ENCODE measurements at regions not wholly inside any gene's neighbourhood (a gene's known extent, or its start where the extent isn't known, plus 50 kb on each side); places are given as distances from the start of the nearest gene placed in this dataset.

- Histone ChIP-seq H3K4me1 (ENCODE audit: control insufficient read depth in 1 of 2, insufficient read depth in 2 of 2, low read depth in 1 of 2, low read length in 1 of 2) (no peaks in the 10 kb centered on the region), H3K4me3 (ENCODE audit: low read depth in 2 of 2, low read length in 1 of 2) (no peak overlapping the region), H2AFZ (ENCODE audit: low read depth) (no peak overlapping the region), H3K9ac (no peak overlapping the region), H3F3A (replicated peaks; ENCODE audit: insufficient read depth) (no peaks in the 10 kb centered on the region), H4K20me1 (ENCODE audit: insufficient read depth) (no peaks in the 10 kb centered on the region), H3K79me2 (ENCODE audit: insufficient read depth) (no peaks in the 10 kb centered on the region), H3K9me3 (no peaks in the 10 kb centered on the region), H3K27ac (ENCODE audit: low read depth in 2 of 2, low read length in 1 of 2) (no peak overlapping the region), H3K4me2 (no peak overlapping the region), H3K9me2 (no peaks in the 10 kb centered on the region), H3K36me3 (replicated peaks in 1 of 2; ENCODE audit: control insufficient read depth in 1 of 2, insufficient read depth in 2 of 2, low read length in 1 of 2) (no peaks in the 10 kb centered on the region), H3K27me3 (ENCODE audit: insufficient read depth) (no peaks in the 10 kb centered on the region)
- ChIA-PET POLR2A (no interaction called here), CTCF (no interaction called here)
- TF ChIP-seq, protein P1, sequence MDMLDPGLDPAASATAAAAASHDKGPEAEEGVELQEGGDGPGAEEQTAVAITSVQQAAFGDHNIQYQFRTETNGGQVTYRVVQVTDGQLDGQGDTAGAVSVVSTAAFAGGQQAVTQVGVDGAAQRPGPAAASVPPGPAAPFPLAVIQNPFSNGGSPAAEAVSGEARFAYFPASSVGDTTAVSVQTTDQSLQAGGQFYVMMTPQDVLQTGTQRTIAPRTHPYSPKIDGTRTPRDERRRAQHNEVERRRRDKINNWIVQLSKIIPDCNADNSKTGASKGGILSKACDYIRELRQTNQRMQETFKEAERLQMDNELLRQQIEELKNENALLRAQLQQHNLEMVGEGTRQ (IDR thresholded peaks at IDR 0.05; ENCODE audit: borderline replicate concordance, low read depth, low read length): no peak
- TF ChIP-seq TCF12 (IDR thresholded peaks at IDR 0.05): no peak
- no peak for TF ChIP-seq POLR2AphosphoS5 (IDR thresholded peaks at IDR 0.05; ENCODE audit: low read depth, low read length)
- TF ChIP-seq, protein P2, sequence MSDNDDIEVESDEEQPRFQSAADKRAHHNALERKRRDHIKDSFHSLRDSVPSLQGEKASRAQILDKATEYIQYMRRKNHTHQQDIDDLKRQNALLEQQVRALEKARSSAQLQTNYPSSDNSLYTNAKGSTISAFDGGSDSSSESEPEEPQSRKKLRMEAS (IDR thresholded peaks at IDR 0.05; ENCODE audit: low read depth): no peak
- TF ChIP-seq, protein P3, sequence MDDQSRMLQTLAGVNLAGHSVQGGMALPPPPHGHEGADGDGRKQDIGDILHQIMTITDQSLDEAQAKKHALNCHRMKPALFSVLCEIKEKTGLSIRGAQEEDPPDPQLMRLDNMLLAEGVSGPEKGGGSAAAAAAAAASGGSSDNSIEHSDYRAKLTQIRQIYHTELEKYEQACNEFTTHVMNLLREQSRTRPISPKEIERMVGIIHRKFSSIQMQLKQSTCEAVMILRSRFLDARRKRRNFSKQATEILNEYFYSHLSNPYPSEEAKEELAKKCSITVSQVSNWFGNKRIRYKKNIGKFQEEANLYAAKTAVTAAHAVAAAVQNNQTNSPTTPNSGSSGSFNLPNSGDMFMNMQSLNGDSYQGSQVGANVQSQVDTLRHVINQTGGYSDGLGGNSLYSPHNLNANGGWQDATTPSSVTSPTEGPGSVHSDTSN (IDR thresholded peaks at IDR 0.05): no peak
- TF ChIP-seq MEF2A (IDR thresholded peaks at IDR 0.05; ENCODE audit: borderline replicate concordance, low read depth): no peak
- no peak for DNase-seq
- 67% methylated on average over 3 of the region's 3 CpGs for WGBS (ENCODE audit: low lambda C conversion rate)
These were observed 69.4 kb upstream of the ACTBL2 start for GRCh38 chr5:57552033-57552432.

GRCh38 chr5:57551251-57551650, 68.6 kb upstream of the ACTBL2 start:
- Histone ChIP-seq H3K9ac (no peak overlapping the region), H3K9me2 (no peaks in the 10 kb centered on the region), H4K20me1 (ENCODE audit: insufficient read depth) (no peaks in the 10 kb centered on the region), H3K27ac (ENCODE audit: low read depth in 2 of 2, low read length in 1 of 2) (no peak overlapping the region), H2AFZ (ENCODE audit: low read depth) (no peak overlapping the region), H3K9me3 (no peaks in the 10 kb centered on the region), H3K4me1 (ENCODE audit: control insufficient read depth in 1 of 2, insufficient read depth in 2 of 2, low read depth in 1 of 2, low read length in 1 of 2) (no peaks in the 10 kb centered on the region), H3K4me2 (no peak overlapping the region), H3K27me3 (ENCODE audit: insufficient read depth) (no peaks in the 10 kb centered on the region), H3K36me3 (replicated peaks in 1 of 2; ENCODE audit: control insufficient read depth in 1 of 2, insufficient read depth in 2 of 2, low read length in 1 of 2) (no peaks in the 10 kb centered on the region), H3F3A (replicated peaks; ENCODE audit: insufficient read depth) (no peaks in the 10 kb centered on the region), H3K79me2 (ENCODE audit: insufficient read depth) (no peaks in the 10 kb centered on the region), H3K4me3 (ENCODE audit: low read depth in 2 of 2, low read length in 1 of 2) (no peak overlapping the region)
- TF ChIP-seq FOSL2 (IDR thresholded peaks at IDR 0.05; ENCODE audit: borderline replicate concordance, low read depth) (no peak), ELF1 (IDR thresholded peaks at IDR 0.05) (no peak), NFIC (IDR thresholded peaks at IDR 0.05; ENCODE audit: borderline replicate concordance) (no peak), POLR2AphosphoS5 (IDR thresholded peaks at IDR 0.05; ENCODE audit: low read depth, low read length) (no peak), FOXJ3 (CRISPR knock-in tag; IDR thresholded peaks at IDR 0.05) (no peak), IRF3 (IDR thresholded peaks at IDR 0.05; ENCODE audit: low read depth, low read length) (no peak)
- TF ChIP-seq, protein P2 (IDR thresholded peaks at IDR 0.05; ENCODE audit: low read depth): no peak
- DNase-seq: no peak
- WGBS (ENCODE audit: low lambda C conversion rate): 84% methylated on average over 3 of the region's 3 CpGs
- ChIA-PET CTCF (no interaction called here), POLR2A (no interaction called here)
